Stimulated activated CD4-positive, alpha-beta T cell treated with anti-CD3 and anti-CD28 coated beads, TNF-alpha, amount 100 ng/mL, for 4 hours (primary cell): ENCODE measurements at regions not wholly inside any gene's neighbourhood (a gene's known extent, or its start where the extent isn't known, plus 50 kb on each side); places are given as distances from the start of the nearest gene placed in this dataset.

Experiments
- DNase-seq, 3 experiments: peaks; one replicate each; pipeline ENCODE4 v3.0.0-alpha.2; 2020; ENCODE audit warnings: low read depth in 3 of 3

GRCh38 chr3:46114323-46114988 lies 87.2 kb upstream of the XCR1 start:
- no peak for DNase-seq

GRCh38 chr3:46113608-46114007 lies 86.3 kb upstream of the XCR1 start:
- no peak for DNase-seq

- DNase-seq: no peak
Measured at GRCh38 chr3:46112984-46113383, 85.7 kb upstream of the XCR1 start.

GRCh38 chr3:46112296-46112695 lies 85.0 kb upstream of the XCR1 start:
- no peak for DNase-seq

GRCh38 chr3:46110701-46111493 lies 83.6 kb upstream of the XCR1 start:
- DNase-seq: no peak

GRCh38 chr3:46107682-46108081 lies 80.4 kb upstream of the XCR1 start:
- DNase-seq: no peak

- no peak for DNase-seq
Measured at GRCh38 chr3:46105306-46105919, 78.1 kb upstream of the XCR1 start.

GRCh38 chr3:46104706-46105105 lies 77.4 kb upstream of the XCR1 start:
- no peak for DNase-seq

- DNase-seq: no peak
Measured at GRCh38 chr3:46102780-46103130, 75.5 kb upstream of the XCR1 start.

- no peak for DNase-seq
Measured at GRCh38 chr3:46102059-46102779, 74.9 kb upstream of the XCR1 start.

GRCh38 chr3:46100812-46101211 lies 73.5 kb upstream of the XCR1 start:
- DNase-seq: no peak

GRCh38 chr3:46098319-46098761 lies 71.1 kb upstream of the XCR1 start:
- peak in 1 of 3 experiments; percentile 12 for DNase-seq

- no peak for DNase-seq
Measured at GRCh38 chr3:46097691-46098241, 70.5 kb upstream of the XCR1 start.

- no peak for DNase-seq
Measured at GRCh38 chr3:46096781-46097180, 69.5 kb upstream of the XCR1 start.

- DNase-seq: no peak
Measured at GRCh38 chr3:46096336-46096735, 69.1 kb upstream of the XCR1 start.

GRCh38 chr3:46095307-46095706 lies 68.0 kb upstream of the XCR1 start:
- no peak for DNase-seq

- no peak for DNase-seq
Measured at GRCh38 chr3:46094506-46094905, 67.2 kb upstream of the XCR1 start.

GRCh38 chr3:46093966-46094365 lies 66.7 kb upstream of the XCR1 start:
- no peak for DNase-seq

- no peak for DNase-seq
Measured at GRCh38 chr3:46093327-46093942, 66.2 kb upstream of the XCR1 start.

- DNase-seq: no peak
Measured at GRCh38 chr3:46092702-46093080, 65.4 kb upstream of the XCR1 start.
